ENCODE measurements at regions not wholly inside any gene's neighbourhood (a gene's known extent, or its start where the extent isn't known, plus 50 kb on each side); places are given as distances from the start of the nearest gene placed in this dataset.
A peak's percentile ranks its signal among the peaks of the same experiment; 100 is the strongest.

DNA sequence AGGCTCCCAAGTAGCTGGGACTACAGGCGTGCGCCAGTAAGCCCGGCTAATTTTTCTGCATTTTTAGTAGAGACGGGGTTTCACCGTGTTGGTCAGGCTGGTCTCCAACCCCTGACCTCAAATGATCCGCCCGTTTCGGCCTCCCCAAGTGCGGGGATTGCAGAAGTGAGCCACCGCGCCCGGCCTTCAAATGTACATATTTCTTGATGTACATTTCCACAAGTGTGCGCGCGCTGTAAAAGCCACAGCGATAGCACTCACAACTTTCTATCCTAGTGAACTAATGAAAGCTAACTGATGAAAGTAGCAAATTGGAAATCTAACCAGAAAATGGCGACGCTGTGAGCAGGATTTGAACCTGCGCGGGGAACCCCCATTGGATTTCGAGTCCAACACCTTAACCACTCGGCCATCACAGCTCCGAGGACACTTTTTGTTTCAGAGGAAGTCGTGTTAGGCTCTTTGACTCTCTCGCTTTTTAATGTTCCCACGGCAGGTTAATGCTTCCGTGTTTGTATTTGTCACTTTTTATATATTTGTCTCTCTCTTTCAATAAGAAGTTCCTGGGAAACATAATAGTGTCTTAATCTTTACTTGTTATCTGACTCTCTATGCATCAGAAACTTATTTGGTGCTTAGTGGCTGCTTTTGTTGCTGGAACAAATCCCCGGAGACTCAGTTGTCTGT is 199.4 kb upstream of the ZNF184 start:
- H3K79me2 ChIP-seq (ENCODE audit: control insufficient read depth, insufficient read depth, low read length), result no peaks in the 10 kb centered on the region
- no peak overlapping the region for H2BK5ac ChIP-seq (ENCODE audit: low read length)
- no peak overlapping the region for H3K27ac ChIP-seq (ENCODE audit: low read depth, low read length)
- H3K9ac ChIP-seq (ENCODE audit: low read length), result no peak overlapping the region
- no peak overlapping the region for H3K4ac ChIP-seq (ENCODE audit: low read depth, low read length)
- H3K27me3 ChIP-seq (ENCODE audit: insufficient read depth, low read length, poor library complexity), result no peaks in the 10 kb centered on the region
- peak; percentile 99 for DNase-seq
- no peak overlapping the region for H4K8ac ChIP-seq (ENCODE audit: low read depth, low read length)
- H3K79me1 ChIP-seq (ENCODE audit: low read length), result no peaks in the 10 kb centered on the region
- H3K36me3 ChIP-seq (ENCODE audit: control insufficient read depth, insufficient read depth, low read length), result no peaks in the 10 kb centered on the region
- no peak overlapping the region for H2BK120ac ChIP-seq (ENCODE audit: low read depth, low read length)
- H3K4me2 ChIP-seq (ENCODE audit: low read length), result peak overlapping the region; percentile 46
- H3K18ac ChIP-seq (ENCODE audit: low read length), result no peak overlapping the region
- H2BK15ac ChIP-seq (replicated peaks; ENCODE audit: low read depth), result no peak overlapping the region
- no CpG with 5 or more reads among the region's 28 CpGs for WGBS (ENCODE audit: extremely low coverage, insufficient coverage, low lambda C conversion rate)
- peaks cover 5% of the 10 kb centered on the region for H3K4me1 ChIP-seq (ENCODE audit: control insufficient read depth, low read depth, low read length)
- H3K23ac ChIP-seq (ENCODE audit: low read length), result no peak overlapping the region
- H3K4me3 ChIP-seq (ENCODE audit: low read length), result no peak overlapping the region
- no peak overlapping the region for H3K56ac ChIP-seq (ENCODE audit: low read length)
- H4K5ac ChIP-seq (ENCODE audit: low read length), result no peak overlapping the region
- no peak overlapping the region for H2AK5ac ChIP-seq (ENCODE audit: low read length)

DNA sequence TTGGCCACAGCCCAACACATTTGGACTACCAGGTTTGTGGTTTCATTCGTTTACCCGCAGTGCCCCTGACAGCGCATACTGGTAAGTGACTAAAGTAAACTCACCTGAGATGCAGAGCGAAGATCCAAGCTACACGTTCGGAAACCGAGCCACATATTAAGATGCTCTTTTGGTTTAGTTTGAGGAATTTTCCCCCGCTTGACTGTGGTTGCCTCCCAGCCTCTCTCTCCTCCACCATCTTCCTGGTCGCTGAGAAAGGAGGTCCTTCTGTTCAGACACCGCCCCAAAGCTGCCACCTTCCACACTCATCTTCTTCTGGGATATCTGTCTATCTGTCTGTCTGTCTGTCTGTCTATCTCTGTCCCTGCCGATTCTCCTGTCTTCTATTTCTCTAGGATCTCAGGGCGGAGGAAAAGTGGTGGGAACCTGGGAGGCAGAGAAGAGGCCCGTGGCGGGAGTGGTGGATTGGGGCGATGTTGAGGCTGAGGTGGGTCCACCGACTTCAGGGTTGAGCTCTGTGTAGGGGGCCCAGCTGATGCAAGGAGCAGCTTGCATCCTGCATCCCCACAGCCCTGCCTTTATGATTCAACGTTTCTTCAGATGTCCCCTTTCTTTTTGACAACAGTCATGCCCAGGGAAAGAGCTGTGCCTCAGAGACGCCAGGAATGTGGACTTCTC is 196.9 kb upstream of the ZNF184 start:
- WGBS (ENCODE audit: extremely low coverage, insufficient coverage, low lambda C conversion rate), result no CpG with 5 or more reads among the region's 18 CpGs
- Histone ChIP-seq H3K79me1 (ENCODE audit: low read length) (no peaks in the 10 kb centered on the region), H3K36me3 (ENCODE audit: control insufficient read depth, insufficient read depth, low read length) (no peaks in the 10 kb centered on the region), H3K4me2 (ENCODE audit: low read length) (peak overlapping the region; percentile 70), H3K4me3 (ENCODE audit: low read length) (peak overlapping the region; percentile 26), H3K4ac (ENCODE audit: low read depth, low read length) (no peak overlapping the region), H2BK120ac (ENCODE audit: low read depth, low read length) (no peak overlapping the region), H3K23ac (ENCODE audit: low read length) (peak overlapping the region; percentile 26), H3K9ac (ENCODE audit: low read length) (peak overlapping the region; percentile 53), H2BK5ac (ENCODE audit: low read length) (no peak overlapping the region), H3K56ac (ENCODE audit: low read length) (peak overlapping the region; percentile 71), H3K18ac (ENCODE audit: low read length) (no peak overlapping the region), H4K8ac (ENCODE audit: low read depth, low read length) (no peak overlapping the region), H2AK5ac (ENCODE audit: low read length) (no peak overlapping the region), H4K5ac (ENCODE audit: low read length) (no peak overlapping the region), H2BK15ac (replicated peaks; ENCODE audit: low read depth) (no peak overlapping the region), H3K27ac (ENCODE audit: low read depth, low read length) (no peak overlapping the region), H3K79me2 (ENCODE audit: control insufficient read depth, insufficient read depth, low read length) (no peaks in the 10 kb centered on the region), H3K27me3 (ENCODE audit: insufficient read depth, low read length, poor library complexity) (no peaks in the 10 kb centered on the region), H3K4me1 (ENCODE audit: control insufficient read depth, low read depth, low read length) (peaks cover 8% of the 10 kb centered on the region)
- no peak for DNase-seq

DNA sequence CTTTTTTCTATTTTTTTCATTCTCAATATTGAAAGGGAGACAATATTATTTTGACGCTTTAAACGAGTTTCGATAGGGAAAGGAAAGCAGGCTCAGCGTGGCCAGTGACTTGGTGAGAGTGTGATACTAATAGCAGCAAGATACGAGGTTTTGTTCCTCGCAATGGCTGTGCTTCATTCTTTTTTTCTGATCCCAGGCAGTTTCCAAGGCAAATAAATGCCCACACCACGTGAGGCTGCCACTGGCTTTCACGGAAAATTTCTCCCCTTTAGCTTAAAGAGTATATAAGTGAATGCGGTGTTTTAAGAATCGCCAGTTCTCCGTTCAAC is 196.4 kb upstream of the ZNF184 start:
- Histone ChIP-seq H3K27ac (ENCODE audit: low read depth, low read length) (no peak overlapping the region), H4K8ac (ENCODE audit: low read depth, low read length) (no peak overlapping the region), H2BK120ac (ENCODE audit: low read depth, low read length) (no peak overlapping the region), H2AK5ac (ENCODE audit: low read length) (no peak overlapping the region), H3K36me3 (ENCODE audit: control insufficient read depth, insufficient read depth, low read length) (no peaks in the 10 kb centered on the region), H3K4me1 (ENCODE audit: control insufficient read depth, low read depth, low read length) (peaks cover 8% of the 10 kb centered on the region), H4K5ac (ENCODE audit: low read length) (no peak overlapping the region), H3K9ac (ENCODE audit: low read length) (peak overlapping the region; percentile 49), H3K56ac (ENCODE audit: low read length) (peak overlapping the region; percentile 71), H3K4me2 (ENCODE audit: low read length) (peak overlapping the region; percentile 70), H3K18ac (ENCODE audit: low read length) (no peak overlapping the region), H3K23ac (ENCODE audit: low read length) (peak overlapping the region; percentile 26), H3K79me2 (ENCODE audit: control insufficient read depth, insufficient read depth, low read length) (no peaks in the 10 kb centered on the region), H3K27me3 (ENCODE audit: insufficient read depth, low read length, poor library complexity) (no peaks in the 10 kb centered on the region), H3K79me1 (ENCODE audit: low read length) (no peaks in the 10 kb centered on the region), H2BK5ac (ENCODE audit: low read length) (no peak overlapping the region), H3K4ac (ENCODE audit: low read depth, low read length) (no peak overlapping the region), H2BK15ac (replicated peaks; ENCODE audit: low read depth) (no peak overlapping the region), H3K4me3 (ENCODE audit: low read length) (peak overlapping the region; percentile 26)
- WGBS (ENCODE audit: extremely low coverage, insufficient coverage, low lambda C conversion rate), result no CpG with 5 or more reads among the region's 11 CpGs
- no peak for DNase-seq

DNA sequence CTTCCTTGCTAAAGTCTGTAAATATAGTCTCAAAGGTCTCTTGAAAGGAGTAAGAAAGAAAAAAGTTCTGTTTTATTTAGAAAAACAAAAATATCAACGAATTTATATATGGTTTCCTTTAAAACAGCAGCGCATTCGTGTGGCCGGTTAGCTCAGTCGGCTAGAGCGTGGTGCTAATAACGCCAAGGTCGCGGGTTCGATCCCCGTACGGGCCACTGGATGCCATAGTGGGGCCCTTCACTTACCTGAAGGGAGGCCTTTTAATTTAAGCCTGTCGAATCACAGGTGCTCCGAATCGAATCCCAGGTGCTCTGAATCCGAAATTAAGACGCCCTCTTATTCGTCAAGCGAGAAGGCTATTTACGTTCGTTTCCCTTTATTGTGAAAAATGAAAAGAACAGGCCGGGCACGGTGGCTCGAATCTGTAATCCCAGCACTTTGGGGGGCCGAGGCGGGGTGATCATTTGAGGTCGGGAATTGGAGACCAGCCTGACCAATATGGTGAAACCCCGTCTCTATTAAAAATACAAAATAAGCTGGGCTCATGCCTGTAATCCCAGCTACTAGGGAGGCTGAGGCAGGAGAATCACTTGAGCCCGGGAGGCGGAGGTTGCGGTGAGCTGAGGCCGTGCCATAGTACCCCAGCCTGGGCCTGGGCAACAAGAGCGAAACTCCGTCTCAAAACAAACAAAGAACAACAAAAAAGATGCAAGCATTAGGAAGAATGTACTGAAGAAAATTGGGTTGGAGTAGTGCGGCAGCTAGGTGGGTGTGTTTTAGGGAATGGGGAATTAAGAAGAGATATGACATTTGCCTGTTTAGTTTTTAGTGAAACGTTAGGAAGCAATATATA is 195.8 kb upstream of the ZNF184 start:
- 100% methylated on average over 1 of the region's 36 CpGs for WGBS (ENCODE audit: extremely low coverage, insufficient coverage, low lambda C conversion rate)
- H3K4me1 ChIP-seq (ENCODE audit: control insufficient read depth, low read depth, low read length), result peaks cover 8% of the 10 kb centered on the region

DNA sequence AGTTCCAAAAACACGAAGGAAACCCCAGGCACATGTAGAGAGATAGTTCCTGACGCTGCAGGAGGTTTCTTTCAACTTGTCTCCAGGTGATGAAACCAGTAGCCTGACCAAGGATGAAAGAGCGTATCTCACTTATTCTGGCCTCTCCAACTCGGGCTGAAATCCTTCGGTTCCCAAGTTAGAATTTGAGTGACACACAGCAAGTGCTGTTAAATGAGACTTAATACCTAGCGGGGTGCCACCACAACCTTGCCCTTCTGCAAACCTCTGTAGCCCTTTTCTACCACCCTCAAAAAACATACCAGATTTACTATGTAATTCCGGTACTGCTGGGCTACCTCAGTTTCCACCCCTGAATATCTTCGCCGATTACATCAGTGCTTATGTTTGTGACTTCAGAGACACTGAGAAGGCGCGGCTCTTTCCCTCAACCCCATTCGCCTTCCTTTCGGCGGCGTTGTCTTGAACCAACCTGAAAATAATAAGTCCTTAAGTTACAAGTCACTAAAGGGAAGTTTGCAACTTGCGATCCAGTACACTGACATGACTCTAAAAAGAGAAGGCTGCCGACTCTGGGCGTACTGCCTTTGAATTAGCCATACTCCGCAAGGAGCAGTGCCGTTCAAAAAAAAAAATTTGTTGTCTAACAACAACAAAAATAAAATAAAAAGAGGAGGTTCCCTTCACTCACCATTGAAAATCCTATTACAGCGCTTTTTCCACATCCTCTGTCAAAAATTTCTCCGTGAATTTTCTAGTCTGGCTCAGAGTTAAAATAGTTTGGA is 194.9 kb upstream of the ZNF184 start:
- H3K56ac ChIP-seq (ENCODE audit: low read length), result peak overlapping the region; percentile 66
- DNase-seq, result peak; percentile 68
- no CpG with 5 or more reads among the region's 22 CpGs for WGBS (ENCODE audit: extremely low coverage, insufficient coverage, low lambda C conversion rate)
- no peaks in the 10 kb centered on the region for H3K79me2 ChIP-seq (ENCODE audit: control insufficient read depth, insufficient read depth, low read length)
- H3K79me1 ChIP-seq (ENCODE audit: low read length), result no peaks in the 10 kb centered on the region
- H4K5ac ChIP-seq (ENCODE audit: low read length), result no peak overlapping the region
- no peak overlapping the region for H3K18ac ChIP-seq (ENCODE audit: low read length)
- no peak overlapping the region for H2BK15ac ChIP-seq (replicated peaks; ENCODE audit: low read depth)
- peaks cover 8% of the 10 kb centered on the region for H3K4me1 ChIP-seq (ENCODE audit: control insufficient read depth, low read depth, low read length)
- no peak overlapping the region for H2AK5ac ChIP-seq (ENCODE audit: low read length)
- no peak overlapping the region for H3K4ac ChIP-seq (ENCODE audit: low read depth, low read length)
- no peaks in the 10 kb centered on the region for H3K36me3 ChIP-seq (ENCODE audit: control insufficient read depth, insufficient read depth, low read length)
- H2BK5ac ChIP-seq (ENCODE audit: low read length), result no peak overlapping the region
- H4K8ac ChIP-seq (ENCODE audit: low read depth, low read length), result no peak overlapping the region
- H3K4me3 ChIP-seq (ENCODE audit: low read length), result peak overlapping the region; percentile 56
- H3K4me2 ChIP-seq (ENCODE audit: low read length), result peak overlapping the region; percentile 75
- no peaks in the 10 kb centered on the region for H3K27me3 ChIP-seq (ENCODE audit: insufficient read depth, low read length, poor library complexity)
- H2BK120ac ChIP-seq (ENCODE audit: low read depth, low read length), result no peak overlapping the region
- H3K23ac ChIP-seq (ENCODE audit: low read length), result no peak overlapping the region
- H3K9ac ChIP-seq (ENCODE audit: low read length), result peak overlapping the region; percentile 51
- H3K27ac ChIP-seq (ENCODE audit: low read depth, low read length), result no peak overlapping the region

More for the DNA sequence above, 195.8 kb upstream of the ZNF184 start:
- no peak overlapping the region for H3K4ac ChIP-seq (ENCODE audit: low read depth, low read length)
- H3K27ac ChIP-seq (ENCODE audit: low read depth, low read length), result no peak overlapping the region
- no peak overlapping the region for H4K8ac ChIP-seq (ENCODE audit: low read depth, low read length)
- H3K18ac ChIP-seq (ENCODE audit: low read length), result no peak overlapping the region
- H2BK5ac ChIP-seq (ENCODE audit: low read length), result no peak overlapping the region
- H3K4me3 ChIP-seq (ENCODE audit: low read length), result peak overlapping the region; percentile 56
- DNase-seq, result peak; percentile 95
- H3K9ac ChIP-seq (ENCODE audit: low read length), result peak overlapping the region; percentile 51
- H2AK5ac ChIP-seq (ENCODE audit: low read length), result no peak overlapping the region
- H3K4me2 ChIP-seq (ENCODE audit: low read length), result peak overlapping the region; percentile 75
- H3K56ac ChIP-seq (ENCODE audit: low read length), result no peak overlapping the region
- no peak overlapping the region for H2BK15ac ChIP-seq (replicated peaks; ENCODE audit: low read depth)
- H3K79me1 ChIP-seq (ENCODE audit: low read length), result no peaks in the 10 kb centered on the region
- no peak overlapping the region for H2BK120ac ChIP-seq (ENCODE audit: low read depth, low read length)
- H3K36me3 ChIP-seq (ENCODE audit: control insufficient read depth, insufficient read depth, low read length), result no peaks in the 10 kb centered on the region
- H3K27me3 ChIP-seq (ENCODE audit: insufficient read depth, low read length, poor library complexity), result no peaks in the 10 kb centered on the region
- H3K79me2 ChIP-seq (ENCODE audit: control insufficient read depth, insufficient read depth, low read length), result no peaks in the 10 kb centered on the region
- H3K23ac ChIP-seq (ENCODE audit: low read length), result no peak overlapping the region
- H4K5ac ChIP-seq (ENCODE audit: low read length), result no peak overlapping the region
